EL (cell line): ENCODE measurements at regions not wholly inside any gene's neighbourhood (a gene's known extent, or its start where the extent isn't known, plus 50 kb on each side); places are given as distances from the start of the nearest gene placed in this dataset.
"Not testable (repeated sequence)": the region's sequence is repeated elsewhere in the genome, so short reads cannot be mapped to it uniquely, and the experiment has no call there.

Experiments used
- DNase-seq: peaks from one replicate; pipeline ENCODE4 v3.0.0-alpha.2; 2016

DNA sequence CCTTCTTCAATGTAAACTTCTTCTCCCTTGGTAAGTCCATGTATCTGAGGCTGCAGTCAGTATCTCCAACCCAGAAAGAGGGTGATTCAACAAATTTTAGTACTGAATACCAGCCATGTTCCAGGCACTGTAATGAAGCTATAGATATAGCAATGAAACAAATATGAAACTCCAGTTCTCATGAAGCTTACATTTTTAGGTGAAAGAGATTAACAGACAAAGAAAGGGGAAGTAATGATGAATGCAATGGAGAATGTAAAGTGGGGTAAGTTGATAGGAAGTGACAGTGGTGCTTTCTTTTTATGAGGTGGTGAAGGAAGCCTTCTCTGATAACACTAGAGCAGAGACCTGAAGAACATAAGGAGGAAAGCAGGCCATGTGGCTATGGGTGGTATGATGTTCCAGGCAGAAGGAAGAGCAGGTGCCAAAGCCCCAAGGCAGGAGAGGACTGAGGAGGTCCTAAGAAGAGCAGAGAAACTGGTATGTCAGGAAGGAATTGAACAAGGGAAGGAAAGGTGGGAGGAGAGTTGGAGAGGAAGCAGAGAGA, 143.6 kb downstream of the TFAP2B start:
- no peak for DNase-seq

DNA sequence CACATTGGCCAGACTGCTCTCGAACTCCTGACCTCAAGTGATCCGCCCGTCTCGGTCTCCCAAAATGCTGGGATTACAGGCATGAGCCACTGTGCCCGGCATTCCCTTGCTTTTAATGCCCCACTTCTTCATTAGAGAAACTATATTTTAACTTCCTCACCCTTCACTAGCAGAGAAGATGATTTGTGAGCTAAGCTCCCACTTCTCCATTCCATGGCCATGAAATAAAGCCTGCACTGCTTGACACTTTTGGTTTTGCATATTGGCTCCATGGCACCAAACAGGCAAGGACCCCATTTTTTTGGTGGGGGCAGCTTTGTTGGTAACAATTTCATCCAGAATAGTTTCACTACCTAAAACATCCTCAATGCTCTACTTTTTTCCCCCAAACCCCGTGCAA, 145.3 kb downstream of the TFAP2B start:
- no peak for DNase-seq

DNA sequence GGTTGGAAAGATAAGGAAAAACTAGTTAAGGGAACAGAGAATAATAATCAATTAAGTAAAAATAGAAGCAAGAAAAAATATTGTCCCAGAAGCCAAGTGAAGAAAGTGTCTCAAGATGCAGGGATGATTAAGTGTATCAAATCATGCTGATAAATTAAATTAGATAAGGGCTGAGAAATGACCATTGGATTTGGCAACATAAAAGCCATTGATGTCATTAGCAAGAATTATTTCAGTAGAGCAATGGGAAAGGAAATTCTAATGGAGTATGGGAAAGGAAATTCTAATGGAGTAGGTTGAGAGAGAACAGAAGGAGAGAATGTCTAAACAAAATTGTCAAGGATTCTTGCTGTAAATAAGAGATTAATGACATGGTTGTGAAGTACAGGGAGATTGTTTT, 146.8 kb downstream of the TFAP2B start:
- no peak for DNase-seq

DNA sequence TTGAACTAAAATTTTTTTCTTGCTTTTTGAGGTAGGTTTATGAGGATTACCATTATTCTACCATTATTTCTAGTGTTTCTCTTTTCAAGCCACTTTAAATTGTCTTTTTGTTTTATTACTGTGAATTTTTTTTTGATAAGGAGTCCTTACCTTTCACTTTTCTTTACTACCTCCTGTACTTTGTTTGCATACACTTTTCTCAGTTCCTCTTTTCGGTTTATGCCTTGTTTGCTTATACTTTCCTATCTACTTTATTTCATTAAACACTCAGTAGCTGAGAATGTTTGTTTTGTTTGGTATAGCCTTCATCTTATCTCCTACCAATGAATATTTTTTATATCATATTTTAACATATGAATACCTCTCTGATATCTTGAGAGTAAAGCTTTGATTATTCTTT, 147.9 kb downstream of the TFAP2B start:
- DNase-seq = no peak

DNA sequence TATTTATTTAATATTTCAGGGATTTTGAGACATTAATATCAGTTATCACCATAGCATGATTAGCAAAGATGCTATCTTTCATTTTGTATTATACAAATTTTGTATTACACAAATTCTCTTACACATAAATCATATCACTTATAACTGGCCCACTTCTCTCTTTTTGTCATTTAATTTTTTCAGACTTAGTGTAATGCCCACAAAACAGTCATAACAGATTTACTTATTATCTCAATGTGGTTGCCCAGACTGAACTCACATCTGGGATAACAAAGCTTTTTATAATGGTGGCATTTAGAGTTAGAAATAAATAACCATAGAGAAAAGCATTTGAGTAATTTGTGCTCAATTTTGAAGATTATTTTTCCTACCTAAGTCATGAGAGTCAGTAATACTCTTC, 148.3 kb downstream of the TFAP2B start:
- DNase-seq = no peak

DNA sequence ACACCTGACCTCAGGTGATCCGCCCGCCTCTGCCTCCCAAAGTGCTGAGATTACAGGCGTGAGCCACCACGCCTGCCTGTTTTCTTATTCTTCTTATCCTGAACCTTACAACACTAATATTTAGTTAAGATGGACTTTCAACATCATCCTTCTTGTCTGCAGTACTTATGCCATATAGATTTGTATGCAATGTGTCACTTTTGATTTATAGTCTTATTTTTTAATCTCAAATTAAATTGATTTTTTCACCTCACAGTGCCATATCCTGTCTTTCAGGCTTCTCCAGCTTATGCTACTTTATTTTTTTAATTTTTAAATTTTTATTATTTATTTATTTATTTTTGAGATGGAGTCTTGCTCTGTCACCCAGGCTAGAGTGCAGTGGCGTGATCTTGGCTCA, 149.6 kb downstream of the TFAP2B start:
- DNase-seq = not testable (repeated sequence)

DNA sequence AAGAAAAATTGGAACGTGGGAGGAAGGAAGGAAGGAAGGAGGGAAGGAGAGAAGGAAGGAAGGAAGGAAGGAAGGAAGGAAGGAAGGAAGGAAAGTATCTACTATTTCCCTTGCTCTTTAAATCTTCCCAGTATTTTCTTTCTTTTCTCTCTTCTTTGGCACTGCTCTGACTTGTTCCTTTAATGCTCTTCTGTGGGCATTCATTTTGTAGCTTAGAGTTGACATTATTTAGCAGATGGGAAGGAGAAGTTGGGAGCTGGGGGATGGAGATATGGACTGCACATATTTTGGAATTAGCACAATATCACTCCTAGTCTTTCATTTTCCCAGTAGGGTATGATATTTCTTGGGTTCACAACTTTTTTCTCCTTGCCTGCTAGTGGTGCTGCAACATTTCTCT, 152.2 kb downstream of the TFAP2B start:
- DNase-seq = no peak

DNA sequence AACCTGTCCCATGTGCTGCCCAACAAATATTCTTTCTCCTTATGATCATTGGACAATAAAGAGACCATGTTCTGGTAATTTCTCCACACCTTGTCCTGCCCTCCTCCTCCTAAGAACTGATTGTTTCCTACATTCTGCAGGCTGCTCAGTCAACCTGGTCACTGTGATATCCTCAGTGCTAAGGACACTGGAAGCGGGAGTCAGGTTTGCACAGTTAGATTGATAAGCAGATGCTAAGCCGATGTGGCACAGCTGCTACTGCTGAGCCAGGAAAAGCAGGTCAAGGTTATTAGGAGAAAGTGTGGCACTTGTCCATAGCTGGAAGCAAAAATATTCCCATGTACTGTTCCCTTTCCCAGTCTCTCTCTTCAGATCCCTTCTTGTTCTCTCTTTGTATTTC, 154.8 kb downstream of the TFAP2B start:
- no peak for DNase-seq

DNA sequence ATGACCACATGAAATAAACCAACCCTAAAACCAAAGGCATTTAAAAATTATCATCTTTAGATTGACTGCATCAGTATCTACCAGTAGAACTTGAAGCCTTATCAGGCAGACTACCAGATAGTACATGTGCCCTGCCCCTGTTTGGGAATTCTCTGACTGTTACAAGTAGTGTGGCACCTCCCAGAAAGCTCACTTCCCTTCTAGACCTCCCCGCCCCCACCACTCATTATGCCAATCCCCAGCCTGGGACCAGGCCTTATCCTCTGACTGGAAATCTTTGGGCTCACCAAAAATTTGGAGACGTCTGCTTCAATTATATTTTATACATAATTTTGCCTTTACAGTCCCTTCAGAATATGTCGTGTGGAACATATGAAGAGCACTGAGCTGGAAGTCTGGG, 155.6 kb downstream of the TFAP2B start:
- DNase-seq = no peak

DNA sequence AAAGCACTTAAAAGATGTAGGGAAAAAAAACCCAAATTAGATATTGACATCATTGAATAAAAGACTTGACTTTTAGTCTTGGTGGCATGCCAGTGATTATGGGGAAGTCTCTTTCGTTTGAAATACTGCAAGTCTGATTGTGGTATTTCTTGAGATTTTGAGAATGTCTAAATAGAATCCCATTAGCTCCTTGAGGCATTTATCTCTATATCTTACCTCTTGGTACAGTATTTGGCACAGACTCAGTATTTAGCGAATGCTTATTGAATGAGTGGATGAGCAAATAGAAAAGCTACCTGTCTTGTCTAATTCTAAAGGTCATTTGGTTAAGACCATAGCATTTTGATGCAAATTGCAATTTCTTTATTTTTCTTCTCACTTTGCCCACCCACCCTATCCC, 156.5 kb downstream of the TFAP2B start:
- DNase-seq = no peak

DNA sequence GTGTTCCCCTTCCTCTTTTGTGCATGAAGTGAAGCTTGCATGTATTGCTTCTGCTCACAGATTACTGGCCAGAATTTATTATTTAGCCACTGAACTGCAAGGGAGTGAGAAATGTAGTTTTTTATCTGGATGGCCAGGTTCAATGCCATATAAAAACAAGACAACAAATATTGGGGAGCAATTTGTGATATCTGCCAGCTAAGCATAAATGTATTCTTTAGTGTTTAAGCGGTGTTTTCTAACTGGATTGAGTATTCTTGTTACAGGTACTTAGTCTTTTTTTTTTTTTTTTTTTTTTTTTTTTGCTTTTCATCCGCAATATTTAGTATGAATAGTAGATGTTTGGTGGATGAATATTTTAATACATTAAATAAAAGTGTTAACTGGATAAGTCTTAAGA, 158.2 kb downstream of the TFAP2B start:
- no peak for DNase-seq

DNA sequence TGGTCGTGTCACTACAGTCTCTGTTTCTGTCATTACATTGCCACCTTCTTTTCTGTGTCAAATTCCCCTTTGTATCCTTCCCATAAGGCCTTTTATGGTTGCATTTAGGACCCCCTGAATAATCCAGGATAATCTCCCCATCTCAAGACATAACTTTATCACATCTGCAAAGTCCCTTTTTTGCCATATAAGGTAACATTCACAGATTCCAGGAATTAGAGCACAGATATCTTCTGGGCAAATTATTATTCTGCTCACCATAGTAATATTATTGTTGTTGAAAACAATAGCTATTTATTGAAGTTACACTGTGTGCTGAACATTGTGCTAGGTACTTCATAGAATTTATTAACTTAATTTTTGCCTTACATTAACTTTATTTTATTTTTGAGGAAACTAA, 159.1 kb downstream of the TFAP2B start:
- no peak for DNase-seq

DNA sequence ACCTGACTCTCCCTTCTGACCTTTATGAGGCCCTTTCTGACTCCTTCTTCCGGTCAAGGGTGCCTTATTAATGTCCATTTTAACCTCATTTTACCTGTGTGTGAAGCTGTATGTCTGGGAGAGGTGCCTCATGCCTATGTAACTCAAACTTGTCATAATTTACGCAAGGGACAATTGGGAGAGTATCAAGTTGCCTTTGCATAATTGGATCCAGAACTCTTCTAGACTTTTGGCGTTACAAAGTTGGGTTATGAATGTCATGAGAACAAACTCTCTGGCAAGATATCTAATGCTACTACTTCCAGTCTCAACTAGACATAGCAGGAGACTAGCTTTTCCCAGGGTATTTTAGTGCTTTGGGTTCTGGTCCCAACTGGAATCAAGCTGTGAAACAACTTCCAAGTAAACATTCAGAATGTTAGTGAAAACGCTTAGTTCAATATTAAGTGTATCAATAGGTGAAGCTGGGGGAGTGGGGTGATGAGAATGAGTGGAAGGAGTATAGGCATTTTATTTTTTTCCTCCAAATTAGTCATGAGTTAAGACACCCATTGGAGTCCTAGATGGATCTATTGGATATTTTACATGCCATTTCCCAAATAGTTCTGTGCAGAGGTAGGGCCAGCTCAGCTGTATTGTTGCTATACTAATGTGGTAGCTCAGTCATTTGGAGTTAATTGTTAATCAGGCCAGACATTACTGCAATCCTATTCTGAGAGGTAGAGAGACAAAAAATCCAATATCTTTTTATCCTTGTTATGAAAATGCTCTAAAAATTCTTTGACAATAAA, 159.9 kb downstream of the TFAP2B start:
- no peak for DNase-seq

DNA sequence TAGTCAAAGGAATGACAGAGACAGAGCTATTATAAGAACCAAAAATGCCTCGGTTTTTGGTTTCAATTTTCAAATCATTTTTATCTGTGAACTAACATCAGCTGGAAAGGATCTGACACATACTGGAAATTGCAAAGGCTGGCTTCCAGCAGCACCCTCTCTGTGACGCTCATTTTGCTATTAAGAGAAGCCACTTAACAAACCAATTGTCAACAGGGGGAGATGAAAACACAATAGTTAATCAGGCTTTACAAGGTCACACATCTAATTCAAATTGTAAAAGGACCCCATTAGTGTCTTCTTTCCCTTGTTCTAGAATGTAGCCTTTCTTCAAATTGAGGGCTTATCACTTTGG, 160.5 kb downstream of the TFAP2B start:
- no peak for DNase-seq

DNA sequence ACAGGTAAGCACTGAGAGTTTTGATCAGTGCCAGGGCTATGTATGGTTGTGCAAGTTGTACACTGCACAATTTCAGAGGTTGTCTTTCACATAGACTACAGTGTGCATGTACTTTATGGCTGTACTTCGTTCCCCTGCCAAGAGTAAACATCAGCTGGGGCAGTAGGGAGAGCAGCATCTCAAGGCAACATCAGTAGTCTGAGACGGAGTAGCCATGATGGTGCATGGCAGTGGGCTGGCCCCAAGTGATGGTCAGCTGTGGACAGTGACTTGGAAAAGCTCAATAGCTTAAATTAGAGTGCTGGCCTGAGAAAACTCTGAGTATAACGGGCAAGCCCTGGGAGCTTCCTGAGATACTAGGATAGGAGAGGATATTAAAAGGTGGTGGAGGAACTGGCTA, 165.5 kb downstream of the TFAP2B start:
- DNase-seq = no peak

DNA sequence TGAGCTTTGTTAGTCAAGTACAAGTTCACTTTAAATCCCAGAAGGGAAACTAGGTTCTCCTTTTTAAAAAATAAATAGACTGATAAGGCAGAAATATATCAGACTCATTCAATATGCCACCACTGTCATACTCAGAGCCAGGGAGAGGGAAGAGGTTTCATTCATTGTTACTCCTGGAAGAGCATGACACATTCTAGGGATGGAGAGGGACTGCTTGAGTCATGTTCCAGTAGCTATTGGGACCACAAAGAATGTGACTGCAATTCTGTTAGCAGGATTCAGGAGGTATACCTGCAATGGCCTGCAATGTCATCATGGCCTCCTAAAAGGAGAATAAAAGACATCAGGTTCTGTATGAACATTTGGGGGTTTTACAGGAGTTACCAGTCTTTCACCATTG, 167.6 kb downstream of the TFAP2B start:
- DNase-seq = no peak

DNA sequence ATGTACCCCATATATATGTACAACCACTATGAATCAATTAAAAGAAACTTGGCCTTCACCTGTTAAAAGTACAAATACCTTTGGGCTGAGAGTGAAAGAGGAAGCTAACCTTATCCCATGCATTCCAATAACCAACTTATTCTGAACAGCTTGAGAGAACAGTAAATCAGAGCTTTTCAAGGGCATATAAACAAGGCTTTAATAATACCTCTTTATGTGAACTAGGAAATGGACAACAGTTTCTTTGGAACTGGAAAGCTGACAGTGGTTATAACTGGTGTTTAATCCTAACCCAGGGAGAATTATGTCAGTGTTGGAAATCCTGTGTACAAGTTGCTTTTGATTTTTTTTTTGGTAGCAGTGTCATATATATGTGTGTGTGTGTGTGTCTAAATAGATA, 170.5 kb downstream of the TFAP2B start:
- no peak for DNase-seq

DNA sequence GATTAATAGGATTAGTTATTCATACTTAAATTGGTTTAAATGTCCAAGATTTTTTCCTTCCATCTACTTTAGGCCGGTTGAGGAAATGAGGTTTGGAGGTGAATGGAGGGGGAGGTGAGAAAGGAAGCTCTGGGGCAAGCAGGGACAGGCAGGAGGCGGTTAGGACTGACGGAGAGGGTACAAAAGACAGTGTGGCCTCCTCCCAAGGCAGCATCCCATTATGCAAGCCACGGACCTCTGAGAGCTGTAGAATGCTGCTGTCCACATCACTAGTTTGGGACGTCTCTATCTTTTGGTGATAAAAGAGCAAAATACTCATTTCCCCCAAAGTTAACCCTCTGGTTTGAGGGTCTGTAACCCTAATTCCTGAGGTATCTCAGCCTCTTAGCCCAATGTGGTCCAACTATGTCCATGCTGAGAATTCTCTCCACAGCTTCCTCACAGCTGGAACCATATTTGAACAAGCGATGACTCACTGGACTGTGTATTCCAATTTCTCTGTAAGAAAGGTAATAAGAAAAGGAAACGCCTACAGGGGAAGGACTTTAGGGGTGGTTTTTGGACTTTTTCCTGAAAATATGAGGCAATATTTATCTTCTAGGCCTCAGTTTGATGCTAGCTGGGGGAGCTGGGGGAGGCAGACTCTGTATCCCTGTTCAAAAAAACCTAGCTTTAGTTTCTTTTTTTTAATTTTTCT, 172.2 kb downstream of the TFAP2B start:
- no peak for DNase-seq

DNA sequence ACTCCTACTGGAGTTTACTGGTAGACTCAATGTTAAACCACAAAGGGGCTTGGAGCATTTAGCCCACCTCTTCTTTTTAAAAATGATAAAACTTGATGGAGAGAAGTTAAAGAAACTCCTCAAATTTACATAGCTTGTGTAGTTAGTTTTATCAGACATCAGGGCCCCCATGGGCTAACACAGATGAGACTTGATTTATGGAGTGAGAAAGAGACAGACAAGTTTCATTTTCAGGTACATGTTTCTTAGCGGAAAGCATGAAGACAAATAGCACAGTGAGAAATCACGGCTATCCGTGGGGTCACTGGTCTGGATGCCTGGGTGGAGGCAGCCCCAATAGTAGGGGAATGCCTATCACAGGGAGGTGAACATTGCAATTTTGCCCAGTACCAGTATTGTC, 173.6 kb downstream of the TFAP2B start:
- no peak for DNase-seq

DNA sequence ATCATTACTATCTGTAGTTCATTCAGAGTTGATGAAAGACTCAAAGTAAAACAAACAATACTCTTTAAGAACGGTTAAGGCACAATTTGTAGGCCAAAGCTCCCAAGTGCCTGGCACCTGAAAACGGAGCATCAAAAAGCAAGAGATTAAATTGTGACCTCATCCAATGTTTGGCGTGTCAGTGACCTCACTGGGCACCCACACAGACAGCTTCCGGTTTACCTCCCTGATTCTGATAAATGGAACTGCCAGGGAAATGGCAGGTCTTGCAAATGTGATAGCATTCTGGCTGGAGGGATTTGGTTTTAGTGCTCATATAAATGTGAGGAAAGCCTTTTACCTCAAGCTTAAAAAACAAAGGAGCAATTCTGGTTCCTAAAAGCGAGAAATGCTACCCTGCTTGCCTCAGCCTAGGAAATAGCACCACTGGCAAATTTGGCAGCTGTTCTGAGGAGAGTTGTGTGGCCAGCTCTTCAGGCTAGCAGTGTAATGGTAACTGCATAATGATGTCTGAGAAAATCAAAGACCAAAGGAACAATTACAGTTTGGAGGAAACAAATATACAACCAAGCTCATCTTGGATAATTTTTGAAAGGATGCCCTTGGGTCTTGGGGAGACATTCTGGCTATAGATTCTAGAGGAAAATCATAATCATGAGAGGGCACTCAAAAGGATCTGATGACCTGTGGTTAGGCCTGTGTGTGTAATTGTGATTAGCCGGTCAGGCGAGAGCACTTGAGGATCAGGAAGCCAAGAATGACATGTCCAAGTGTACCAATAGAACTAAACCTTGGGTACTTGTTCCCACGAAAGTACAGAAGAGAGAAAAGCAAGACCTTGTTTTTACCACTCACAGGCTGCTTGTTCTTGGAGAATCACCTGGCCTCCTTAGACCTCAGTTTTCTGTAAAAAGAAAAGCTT, 174.3 kb downstream of the TFAP2B start:
- DNase-seq = no peak

DNA sequence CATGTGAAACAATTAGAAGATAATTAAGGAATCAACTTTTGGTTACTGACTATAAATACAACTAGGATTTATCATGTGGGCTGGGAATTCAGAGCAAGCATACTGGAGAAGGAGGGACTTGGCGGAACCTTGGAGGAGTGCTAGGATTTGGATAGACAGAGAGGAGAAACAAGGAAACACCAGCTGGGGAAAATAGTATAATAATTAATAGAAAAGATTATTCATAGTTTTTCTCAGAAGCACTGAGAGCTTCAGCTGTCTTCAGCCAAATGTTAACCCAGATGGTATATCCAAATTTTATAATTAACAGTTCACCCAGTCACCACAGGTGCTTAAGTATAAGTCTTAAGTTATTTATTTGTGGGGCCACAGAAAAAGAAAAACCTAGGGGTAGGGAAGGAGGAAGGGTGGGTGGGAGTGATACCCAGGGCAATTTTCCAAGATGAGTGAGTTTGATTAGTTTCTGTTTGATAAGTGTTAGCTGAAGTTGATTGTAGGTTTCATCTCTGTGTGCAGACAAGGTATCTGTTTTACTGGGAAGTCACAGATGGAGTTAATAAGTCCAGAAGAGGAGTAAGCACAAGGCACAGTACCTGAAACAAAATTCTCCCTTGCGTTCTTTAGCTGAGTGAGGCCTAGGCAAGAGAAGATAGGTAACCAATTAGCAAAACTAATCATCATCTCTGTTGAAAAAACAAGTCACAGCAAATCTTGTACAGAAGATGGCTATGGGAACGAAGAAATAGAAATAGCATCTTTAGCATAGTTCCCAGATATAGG, 175.5 kb downstream of the TFAP2B start:
- DNase-seq = no peak

DNA sequence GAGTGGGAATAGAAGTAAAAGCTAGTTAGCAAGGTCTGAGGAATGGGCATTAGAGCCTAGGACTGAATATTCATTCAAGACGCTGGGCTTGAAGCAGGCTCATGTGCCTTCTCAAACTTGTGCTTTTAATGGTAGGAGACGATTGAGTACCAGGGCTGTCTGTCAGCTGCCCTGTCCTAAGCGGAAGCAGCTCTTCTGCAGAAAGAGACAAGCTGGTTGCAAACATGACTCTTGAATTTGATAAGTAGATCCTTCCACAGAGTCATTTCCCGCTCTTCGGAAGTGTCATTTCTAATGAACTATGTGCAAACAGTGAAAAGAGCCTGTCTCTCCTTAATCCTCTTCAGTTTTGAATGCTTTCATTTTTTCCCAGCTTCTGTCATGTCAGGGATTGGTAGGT, 176.4 kb downstream of the TFAP2B start:
- DNase-seq = no peak

DNA sequence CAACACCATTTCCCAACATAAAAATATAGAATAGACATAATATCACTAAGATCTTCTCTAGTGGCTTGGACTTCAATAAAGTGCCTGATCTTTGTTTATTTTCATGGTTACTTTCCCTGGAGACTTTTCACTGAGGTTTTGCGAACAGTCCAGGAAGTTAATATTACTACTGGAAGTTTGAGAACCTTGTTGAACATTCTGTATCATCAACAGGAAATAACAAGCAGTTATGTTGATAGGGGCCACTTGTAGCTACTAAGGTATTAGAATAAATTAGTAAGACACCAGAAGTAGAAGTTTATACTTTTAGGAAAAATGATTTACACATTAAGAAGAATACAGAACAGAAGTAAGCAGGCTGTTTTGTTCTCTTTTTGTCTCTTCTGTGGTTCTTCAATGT, 180.2 kb downstream of the TFAP2B start:
- no peak for DNase-seq
